Prostate gland (tissue), 2 donors: ENCODE measurements at regions not wholly inside any gene's neighbourhood (a gene's known extent, or its start where the extent isn't known, plus 50 kb on each side); places are given as distances from the start of the nearest gene placed in this dataset.

Experiments
- DNase-seq: peaks from one replicate; pipeline ENCODE4 v3.0.0-alpha.2; 2019; ENCODE audit warnings: low spot score
- H3K27ac ChIP-seq, 2 donors: fragments of 200-600 bp; sonication (generic); 2 replicates each; pipeline ENCODE4 v1.5.1; 2017 to 2019
- H3K27me3 ChIP-seq: fragments of 200-600 bp; sonication (generic); replicated peaks from 2 replicates; pipeline ENCODE4 v1.5.1; 2019; ENCODE audit not compliant: insufficient read depth
- H3K36me3 ChIP-seq, 2 donors: fragments of 200-600 bp; sonication (generic); 1 replicate in 1 of 2; 2 replicates in 1 of 2; pipeline versions ENCODE4 v1.5.1 to v1.8.1; 2017 to 2019
- H3K4me1 ChIP-seq: fragments of 200-600 bp; sonication (generic); replicated peaks from 2 replicates; pipeline ENCODE4 v1.5.1; 2019
- H3K4me3 ChIP-seq, 2 donors: fragments of 200-600 bp; sonication (generic); 2 replicates each; pipeline ENCODE4 v1.5.1; 2017 to 2019
- H3K9me3 ChIP-seq: fragments of 200-600 bp; sonication (generic); 2 replicates; pipeline ENCODE4 v1.5.1; 2017
- POLR2A ChIP-seq: fragments of 450-650 bp; IDR thresholded peaks from one replicate; pipeline ENCODE4 v1.6.1; 2016; ENCODE audit warnings: antibody characterized with exemption, mild to moderate bottlenecking
- POLR2AphosphoS5 ChIP-seq: sonication (generic); formaldehyde crosslinking; IDR thresholded peaks from one replicate; pipeline ENCODE4 v1.6.1; 2017; ENCODE audit warnings: antibody characterized with exemption
- WGBS: methylation state at CpG from one replicate; pipeline ENCODE4 v1.1.5; 2018; 5-methylcytosine and 5-hydroxymethylcytosine counted together
- intact Hi-C: fragments of 100-400 bp; cut with DNase I; formaldehyde crosslinking; loops from one replicate; pipeline ENCODE4 v1.14.2; 2022
- TF ChIP-seq, protein P1 (sequence below), 4 experiments: fragments of 200-600 bp in 2 of 4; fragments of 450-650 bp in 2 of 4; sonication (generic) in 2 of 4; IDR thresholded peaks; 1 replicate in 3 of 4; 2 replicates in 1 of 4; pipeline ENCODE4 v1.5.1; 2016 to 2019; ENCODE audit warnings: antibody characterized with exemption in 4 of 4, mild to moderate bottlenecking in 2 of 4, moderate library complexity in 2 of 4

DNA sequence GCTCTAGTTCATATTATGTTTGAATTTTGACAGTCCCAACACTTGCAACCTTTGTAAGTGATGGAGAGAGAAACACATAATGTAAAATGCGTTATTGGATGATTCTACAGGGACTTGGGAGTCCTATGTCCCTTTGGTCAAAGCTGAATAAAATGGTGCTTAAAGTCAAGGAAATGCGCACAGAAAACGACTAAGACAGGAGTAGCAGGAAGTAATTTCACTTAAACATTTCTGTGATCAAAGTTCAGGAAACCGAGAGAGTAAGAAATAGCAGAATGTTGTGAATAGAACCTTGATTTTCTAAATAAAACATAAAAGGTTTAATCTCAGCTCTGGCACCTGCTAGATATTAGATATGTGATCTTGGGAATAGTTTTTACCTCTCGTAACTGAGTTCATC is 2339.2 kb downstream of the MAT2B start:
- Histone ChIP-seq H3K36me3 (no peaks in the 10 kb centered on the region), H3K4me1 (no peaks in the 10 kb centered on the region)
- 95% methylated on average over 5 of the region's 5 CpGs for WGBS

DNA sequence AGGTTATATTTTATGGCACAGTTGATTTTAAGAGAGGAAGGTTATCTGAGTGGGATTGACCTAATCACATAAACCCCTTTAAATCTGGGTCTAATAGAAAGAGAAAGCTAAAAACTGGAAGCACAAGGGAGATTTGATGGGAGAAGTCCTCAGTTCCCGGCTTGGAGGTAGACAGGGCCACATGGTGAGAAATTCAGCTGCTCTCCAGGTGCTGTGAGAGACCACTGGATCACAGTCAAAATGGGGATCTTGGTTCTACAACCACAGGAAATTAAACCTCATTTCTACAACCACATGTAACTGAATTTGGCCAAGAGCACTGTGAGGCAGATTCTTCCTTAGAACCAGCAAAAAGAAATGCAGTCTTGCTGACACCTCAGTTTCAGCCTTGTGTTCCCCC is 2352.7 kb downstream of the MAT2B start:
- Histone ChIP-seq H3K36me3 (no peaks in the 10 kb centered on the region), H3K4me1 (no peaks in the 10 kb centered on the region), H3K9me3 (no peaks in the 10 kb centered on the region), H3K27ac (no peak overlapping the region), H3K4me3 (no peak overlapping the region), H3K27me3 (no peaks in the 10 kb centered on the region)
- no peak for TF ChIP-seq POLR2AphosphoS5
- TF ChIP-seq, protein P1, sequence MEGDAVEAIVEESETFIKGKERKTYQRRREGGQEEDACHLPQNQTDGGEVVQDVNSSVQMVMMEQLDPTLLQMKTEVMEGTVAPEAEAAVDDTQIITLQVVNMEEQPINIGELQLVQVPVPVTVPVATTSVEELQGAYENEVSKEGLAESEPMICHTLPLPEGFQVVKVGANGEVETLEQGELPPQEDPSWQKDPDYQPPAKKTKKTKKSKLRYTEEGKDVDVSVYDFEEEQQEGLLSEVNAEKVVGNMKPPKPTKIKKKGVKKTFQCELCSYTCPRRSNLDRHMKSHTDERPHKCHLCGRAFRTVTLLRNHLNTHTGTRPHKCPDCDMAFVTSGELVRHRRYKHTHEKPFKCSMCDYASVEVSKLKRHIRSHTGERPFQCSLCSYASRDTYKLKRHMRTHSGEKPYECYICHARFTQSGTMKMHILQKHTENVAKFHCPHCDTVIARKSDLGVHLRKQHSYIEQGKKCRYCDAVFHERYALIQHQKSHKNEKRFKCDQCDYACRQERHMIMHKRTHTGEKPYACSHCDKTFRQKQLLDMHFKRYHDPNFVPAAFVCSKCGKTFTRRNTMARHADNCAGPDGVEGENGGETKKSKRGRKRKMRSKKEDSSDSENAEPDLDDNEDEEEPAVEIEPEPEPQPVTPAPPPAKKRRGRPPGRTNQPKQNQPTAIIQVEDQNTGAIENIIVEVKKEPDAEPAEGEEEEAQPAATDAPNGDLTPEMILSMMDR (IDR thresholded peaks at IDR 0.05), result no peak
- TF ChIP-seq POLR2A, result no peak
- DNase-seq, result no peak
- intact Hi-C loops, result no loop called here
- WGBS, result 78% methylated on average over 1 of the region's 1 CpG

More for the DNA sequence above, 2339.2 kb downstream of the MAT2B start:
- no peak for TF ChIP-seq POLR2AphosphoS5
- DNase-seq, result no peak
- Histone ChIP-seq H3K27ac (no peak overlapping the region), H3K27me3 (no peaks in the 10 kb centered on the region), H3K4me3 (no peak overlapping the region), H3K9me3 (no peaks in the 10 kb centered on the region)
- intact Hi-C loops, result no loop called here

DNA sequence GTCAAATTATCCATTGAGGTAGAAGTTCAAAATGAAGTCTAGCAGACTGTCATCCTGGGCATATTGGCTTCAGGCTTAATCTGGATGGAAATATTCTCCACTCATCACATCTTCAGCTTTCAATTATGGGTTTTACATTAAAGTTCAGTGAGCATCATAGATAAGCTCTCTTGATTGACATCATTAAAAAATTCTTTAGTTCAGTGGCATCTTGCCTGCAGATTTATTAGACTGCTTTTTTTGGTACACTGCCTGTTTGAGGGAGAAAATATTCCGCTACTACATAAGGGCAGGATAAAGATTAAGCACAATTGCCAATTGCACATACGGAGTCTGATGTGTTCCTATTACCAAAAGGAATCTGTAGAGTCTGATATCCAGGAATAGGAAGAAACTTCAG is 2353.8 kb downstream of the MAT2B start:
- WGBS, result 63% methylated on average over 2 of the region's 2 CpGs
- Histone ChIP-seq H3K9me3 (no peaks in the 10 kb centered on the region), H3K27ac (no peak overlapping the region), H3K27me3 (no peaks in the 10 kb centered on the region), H3K4me1 (no peaks in the 10 kb centered on the region), H3K36me3 (no peaks in the 10 kb centered on the region), H3K4me3 (no peak overlapping the region)
- DNase-seq, result no peak
- intact Hi-C loops, result no loop called here
- no peak for TF ChIP-seq POLR2AphosphoS5
- TF ChIP-seq, protein P1 (IDR thresholded peaks at IDR 0.05), result no peak
- TF ChIP-seq POLR2A, result no peak

DNA sequence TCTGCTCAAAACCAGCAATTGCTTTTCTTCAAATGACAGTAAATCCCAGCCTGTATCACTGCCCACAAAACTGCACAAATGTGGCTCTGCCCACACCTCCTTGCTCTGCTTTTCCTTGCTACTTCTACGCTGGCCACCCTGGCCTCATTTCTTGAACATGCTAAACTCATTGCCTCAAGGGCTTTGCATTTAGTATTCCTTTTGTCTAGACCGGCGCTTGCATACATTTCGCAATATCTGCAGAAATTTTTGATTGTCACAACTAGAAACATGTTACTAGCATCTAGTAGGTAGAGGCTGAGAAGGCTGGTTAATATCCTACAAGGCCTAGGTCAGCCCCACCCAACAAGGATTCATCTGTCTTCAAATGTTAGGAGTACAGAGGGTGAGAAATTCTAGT is 2357.8 kb downstream of the MAT2B start:
- Histone ChIP-seq H3K4me3 (no peak overlapping the region), H3K27ac (no peak overlapping the region), H3K9me3 (no peaks in the 10 kb centered on the region), H3K4me1 (no peaks in the 10 kb centered on the region), H3K36me3 (no peaks in the 10 kb centered on the region), H3K27me3 (no peaks in the 10 kb centered on the region)
- intact Hi-C loops, result no loop called here
- 80% methylated on average over 4 of the region's 4 CpGs for WGBS
- DNase-seq, result no peak
- TF ChIP-seq, protein P1 (IDR thresholded peaks at IDR 0.05), result no peak
- TF ChIP-seq POLR2AphosphoS5 (no peak), POLR2A (no peak)

DNA sequence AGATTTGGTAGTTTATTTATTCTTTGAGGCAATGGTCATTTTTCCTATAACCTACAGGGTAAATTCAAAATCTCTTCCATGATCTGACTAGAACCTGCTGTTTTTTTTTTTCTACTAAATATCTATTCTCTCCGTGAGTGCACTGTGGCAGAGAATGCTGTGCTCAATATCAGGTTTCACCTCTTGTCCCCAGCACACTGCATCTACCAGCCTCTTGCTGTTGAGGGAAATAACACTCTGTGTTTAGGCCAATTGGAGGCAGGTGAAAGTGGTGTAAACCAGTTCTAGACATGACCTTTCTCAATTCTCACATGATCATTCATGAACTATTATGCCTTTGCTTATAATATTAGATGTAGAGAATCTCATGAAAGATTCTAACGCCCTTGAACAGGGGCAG is 2365.9 kb downstream of the MAT2B start:
- Histone ChIP-seq H3K27ac (no peak overlapping the region), H3K4me1 (no peaks in the 10 kb centered on the region), H3K9me3 (no peaks in the 10 kb centered on the region), H3K27me3 (no peaks in the 10 kb centered on the region), H3K4me3 (no peak overlapping the region), H3K36me3 (no peaks in the 10 kb centered on the region)
- no peak for DNase-seq
- TF ChIP-seq, protein P1 (IDR thresholded peaks at IDR 0.05), result no peak
- no peak for TF ChIP-seq POLR2A
- TF ChIP-seq POLR2AphosphoS5, result no peak
- WGBS, result 64% methylated on average over 2 of the region's 2 CpGs
- intact Hi-C loops, result no loop called here
